Kidney (tissue), 13 donors: ENCODE measurements at regions not wholly inside any gene's neighbourhood (a gene's known extent, or its start where the extent isn't known, plus 50 kb on each side); places are given as distances from the start of the nearest gene placed in this dataset.

Source experiments
- DNase-seq, 5 donors: peaks; one replicate each; pipeline ENCODE4 v3.0.0-alpha.2; 2013 to 2020
- FAIRE-seq: peaks from 2 replicates; lab custom pipeline; 2012; peaks lifted over from hg19 to GRCh38; lab: Jason Lieb, UNC
- H3K27ac ChIP-seq, 2 donors: one replicate each; pipeline ENCODE4 v1.7.0; 2013; ENCODE audit warnings: low read depth in 2 of 2, low read length in 2 of 2, inconsistent platforms in 1 of 2
- H3K27me3 ChIP-seq: one replicate; pipeline ENCODE4 v1.7.1; 2013; ENCODE audit warnings: low read length, inconsistent platforms; ENCODE audit not compliant: control insufficient read depth, insufficient read depth
- H3K36me3 ChIP-seq, 3 donors: one replicate each; pipeline versions ENCODE4 v1.7.0 to v1.7.1; 2013; ENCODE audit warnings: low read length in 3 of 3, control low read depth in 1 of 3, inconsistent platforms in 1 of 3; ENCODE audit not compliant: insufficient read depth in 3 of 3, control insufficient read depth in 2 of 3
- H3K4me1 ChIP-seq, 3 donors: one replicate each; pipeline versions ENCODE4 v1.7.0 to v1.7.1; 2013; ENCODE audit warnings: low read length in 3 of 3, inconsistent platforms in 1 of 3, low read depth in 1 of 3; ENCODE audit not compliant: control insufficient read depth in 2 of 3, insufficient read depth in 2 of 3
- H3K4me3 ChIP-seq, 3 donors: one replicate each; pipeline versions ENCODE4 v1.7.0 to v1.8.1; 2013; ENCODE audit warnings: low read length in 3 of 3, control low read depth in 1 of 3, inconsistent platforms in 1 of 3
- H3K9ac ChIP-seq, 3 donors: one replicate each; pipeline versions ENCODE4 v1.7.0 to v1.7.1; 2013; ENCODE audit warnings: low read length in 3 of 3, control low read depth in 1 of 3, inconsistent platforms in 1 of 3
- H3K9me3 ChIP-seq, 3 donors: one replicate each; pipeline versions ENCODE4 v1.7.0 to v1.7.1; 2013; ENCODE audit warnings: low read length in 3 of 3, control low read depth in 1 of 3, inconsistent platforms in 1 of 3; ENCODE audit not compliant: control insufficient read depth in 2 of 3, insufficient read depth in 1 of 3
- intact Hi-C: fragments of 100-400 bp; cut with DNase I; formaldehyde crosslinking; loops from one replicate; pipeline ENCODE4 v1.11.1; 2022
- TF ChIP-seq, protein P1 (sequence below): IDR thresholded peaks from 3 replicates; pipeline ENCODE4 v1.5.1; 2012; ENCODE audit warnings: mild to moderate bottlenecking, moderate library complexity, borderline replicate concordance; ENCODE audit not compliant: insufficient read depth; ENCODE audit errors: extremely low read depth
- donor health status: control.
- donor health status: control.
- donor health status: control.
- donor health status: control.
- donor health status: control.
- donor health status: DM: yes; HTN: yes; CAD: no.
- donor health status: Normal renal cell carcinoma (clear cell type).

DNA sequence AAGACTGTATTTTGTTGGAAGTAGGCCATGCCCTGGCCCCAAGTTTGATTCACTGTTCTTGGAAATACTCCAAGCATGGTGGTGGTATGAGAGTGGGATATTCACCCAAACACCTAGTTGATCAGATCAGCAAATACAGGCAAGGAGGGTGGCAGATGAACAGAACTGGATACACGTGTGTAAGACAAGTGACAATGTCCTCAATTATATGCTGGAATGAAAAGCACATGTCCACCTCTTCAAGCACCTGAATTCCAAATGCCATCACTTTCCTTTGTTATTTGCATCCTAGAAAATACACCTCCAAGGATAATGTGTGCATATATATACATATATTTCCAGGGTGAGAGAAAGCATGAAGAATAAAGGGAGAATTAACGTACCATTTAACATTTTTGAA is 131.8 kb upstream of the ZEB1 start:
- H3K4me3 ChIP-seq = no peak overlapping the region
- TF ChIP-seq, protein P1, sequence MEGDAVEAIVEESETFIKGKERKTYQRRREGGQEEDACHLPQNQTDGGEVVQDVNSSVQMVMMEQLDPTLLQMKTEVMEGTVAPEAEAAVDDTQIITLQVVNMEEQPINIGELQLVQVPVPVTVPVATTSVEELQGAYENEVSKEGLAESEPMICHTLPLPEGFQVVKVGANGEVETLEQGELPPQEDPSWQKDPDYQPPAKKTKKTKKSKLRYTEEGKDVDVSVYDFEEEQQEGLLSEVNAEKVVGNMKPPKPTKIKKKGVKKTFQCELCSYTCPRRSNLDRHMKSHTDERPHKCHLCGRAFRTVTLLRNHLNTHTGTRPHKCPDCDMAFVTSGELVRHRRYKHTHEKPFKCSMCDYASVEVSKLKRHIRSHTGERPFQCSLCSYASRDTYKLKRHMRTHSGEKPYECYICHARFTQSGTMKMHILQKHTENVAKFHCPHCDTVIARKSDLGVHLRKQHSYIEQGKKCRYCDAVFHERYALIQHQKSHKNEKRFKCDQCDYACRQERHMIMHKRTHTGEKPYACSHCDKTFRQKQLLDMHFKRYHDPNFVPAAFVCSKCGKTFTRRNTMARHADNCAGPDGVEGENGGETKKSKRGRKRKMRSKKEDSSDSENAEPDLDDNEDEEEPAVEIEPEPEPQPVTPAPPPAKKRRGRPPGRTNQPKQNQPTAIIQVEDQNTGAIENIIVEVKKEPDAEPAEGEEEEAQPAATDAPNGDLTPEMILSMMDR = no peak
- H3K9ac ChIP-seq = no peak overlapping the region
- no peaks in the 10 kb centered on the region for H3K27me3 ChIP-seq
- no peaks in the 10 kb centered on the region for H3K36me3 ChIP-seq
- DNase-seq (no peak), FAIRE-seq (no peak)
- no peaks in the 10 kb centered on the region for H3K9me3 ChIP-seq
- intact Hi-C loops = no loop called here
- no peaks in the 10 kb centered on the region for H3K4me1 ChIP-seq
- no peak overlapping the region for H3K27ac ChIP-seq

DNA sequence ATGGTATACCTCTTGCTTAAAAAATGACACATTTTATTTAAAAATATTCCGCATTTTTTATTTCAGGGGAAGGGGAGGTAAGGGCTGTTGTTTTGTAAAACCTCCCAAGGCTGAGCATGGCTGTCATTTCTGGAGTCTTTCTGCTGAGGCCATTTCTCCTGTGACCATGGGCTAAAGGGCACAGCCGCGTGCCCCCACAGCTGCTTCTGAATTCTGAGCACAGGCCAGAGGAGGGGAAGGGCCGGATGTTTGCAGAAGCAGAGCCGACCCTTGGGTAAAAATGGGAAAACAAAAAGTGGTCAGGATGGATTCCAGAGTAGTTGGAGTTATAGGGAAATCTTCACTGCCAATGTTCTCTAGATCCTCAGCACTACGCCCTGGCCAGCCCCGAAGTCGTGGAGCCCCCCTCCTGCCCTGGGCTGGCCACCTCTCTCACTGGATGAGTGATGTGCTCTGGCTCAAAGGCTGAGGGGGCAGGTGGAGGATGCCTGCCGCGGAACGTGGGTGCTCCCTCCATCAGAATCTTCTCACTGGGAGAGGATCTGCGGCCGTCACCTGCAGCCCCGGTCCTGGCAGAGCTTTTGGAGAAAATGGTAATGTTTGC is 131.3 kb upstream of the ZEB1 start:
- Histone ChIP-seq H3K4me3 (no peak overlapping the region), H3K27ac (no peak overlapping the region), H3K9me3 (no peaks in the 10 kb centered on the region), H3K4me1 (no peaks in the 10 kb centered on the region), H3K36me3 (no peaks in the 10 kb centered on the region), H3K9ac (no peak overlapping the region), H3K27me3 (no peaks in the 10 kb centered on the region)
- DNase-seq (peak in 2 of 5 donors; percentile 4 to 22), FAIRE-seq (no peak)
- intact Hi-C loops = no loop called here
- TF ChIP-seq, protein P1 = no peak

DNA sequence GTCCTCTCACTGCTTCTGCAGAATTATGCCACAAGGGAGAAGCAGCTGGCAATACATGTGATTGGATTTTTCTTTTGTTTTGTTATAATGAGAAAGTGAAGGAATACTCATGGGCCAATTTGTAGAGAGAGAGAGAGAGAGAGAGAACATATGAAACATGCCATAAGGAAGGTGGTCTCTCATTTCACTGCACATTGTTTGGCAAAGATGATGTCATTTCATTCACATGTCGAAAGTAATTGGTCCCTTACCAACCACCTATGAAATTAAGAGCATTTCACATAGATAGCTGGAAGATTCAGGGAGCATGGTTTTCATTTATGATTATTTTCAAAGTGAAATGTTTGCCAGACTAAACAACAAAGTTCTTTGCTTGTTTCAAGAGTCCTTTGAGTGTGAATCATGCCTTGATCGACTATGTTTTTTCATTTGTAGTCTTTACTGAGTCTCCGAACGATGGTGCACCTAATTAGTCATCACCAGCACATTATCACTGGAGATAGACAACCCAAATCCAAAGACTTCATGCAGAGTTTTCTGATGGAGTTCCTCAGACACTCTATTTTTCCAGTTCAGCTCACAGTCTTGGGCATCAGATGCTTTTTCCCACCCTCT is 130.1 kb upstream of the ZEB1 start:
- H3K27me3 ChIP-seq = no peaks in the 10 kb centered on the region
- no peaks in the 10 kb centered on the region for H3K9me3 ChIP-seq
- no peaks in the 10 kb centered on the region for H3K36me3 ChIP-seq
- intact Hi-C loops = no loop called here
- H3K4me3 ChIP-seq = no peak overlapping the region
- H3K9ac ChIP-seq = no peak overlapping the region
- H3K27ac ChIP-seq = no peak overlapping the region
- TF ChIP-seq, protein P1 = no peak
- DNase-seq (no peak), FAIRE-seq (no peak)
- H3K4me1 ChIP-seq = no peaks in the 10 kb centered on the region

DNA sequence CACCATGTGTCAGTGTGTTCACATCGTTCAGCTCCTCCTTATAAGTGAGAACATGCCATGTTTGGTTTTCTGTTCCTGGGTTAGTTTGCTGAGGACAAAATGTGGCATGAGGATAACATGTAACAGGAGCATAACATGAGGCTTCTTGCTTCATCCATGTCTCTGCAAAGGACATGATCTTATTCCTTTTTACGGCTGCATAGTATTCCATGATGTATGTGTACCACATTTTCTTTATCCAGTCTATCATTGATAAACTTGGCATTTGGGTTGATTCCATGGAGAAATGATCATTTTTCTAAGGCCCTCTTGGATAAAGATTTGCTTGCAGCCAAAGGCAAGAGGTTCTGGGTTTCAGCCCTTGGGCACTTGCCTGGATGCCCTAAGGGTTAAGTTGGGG is 128.5 kb upstream of the ZEB1 start:
- Histone ChIP-seq H3K36me3 (no peaks in the 10 kb centered on the region), H3K27ac (no peak overlapping the region), H3K27me3 (no peaks in the 10 kb centered on the region), H3K4me3 (no peak overlapping the region), H3K9ac (no peak overlapping the region), H3K9me3 (no peaks in the 10 kb centered on the region), H3K4me1 (no peaks in the 10 kb centered on the region)
- TF ChIP-seq, protein P1 = no peak
- FAIRE-seq (no peak), DNase-seq (no peak)
- intact Hi-C loops = no loop called here
